ENCODE measurements at regions not wholly inside any gene's neighbourhood (a gene's known extent, or its start where the extent isn't known, plus 50 kb on each side); places are given as distances from the start of the nearest gene placed in this dataset.

GRCh38 chr9:126146254-126147145 is 180.1 kb upstream of the MVB12B start:
- no peak for TF ChIP-seq SMARCA5 (IDR thresholded peaks at IDR 0.05)
- TF ChIP-seq TAF1 (IDR thresholded peaks at IDR 0.05; ENCODE audit: control insufficient read depth, extremely low read depth, insufficient read depth, low read length, severe bottlenecking) = no peak
- TF ChIP-seq, protein P1, sequence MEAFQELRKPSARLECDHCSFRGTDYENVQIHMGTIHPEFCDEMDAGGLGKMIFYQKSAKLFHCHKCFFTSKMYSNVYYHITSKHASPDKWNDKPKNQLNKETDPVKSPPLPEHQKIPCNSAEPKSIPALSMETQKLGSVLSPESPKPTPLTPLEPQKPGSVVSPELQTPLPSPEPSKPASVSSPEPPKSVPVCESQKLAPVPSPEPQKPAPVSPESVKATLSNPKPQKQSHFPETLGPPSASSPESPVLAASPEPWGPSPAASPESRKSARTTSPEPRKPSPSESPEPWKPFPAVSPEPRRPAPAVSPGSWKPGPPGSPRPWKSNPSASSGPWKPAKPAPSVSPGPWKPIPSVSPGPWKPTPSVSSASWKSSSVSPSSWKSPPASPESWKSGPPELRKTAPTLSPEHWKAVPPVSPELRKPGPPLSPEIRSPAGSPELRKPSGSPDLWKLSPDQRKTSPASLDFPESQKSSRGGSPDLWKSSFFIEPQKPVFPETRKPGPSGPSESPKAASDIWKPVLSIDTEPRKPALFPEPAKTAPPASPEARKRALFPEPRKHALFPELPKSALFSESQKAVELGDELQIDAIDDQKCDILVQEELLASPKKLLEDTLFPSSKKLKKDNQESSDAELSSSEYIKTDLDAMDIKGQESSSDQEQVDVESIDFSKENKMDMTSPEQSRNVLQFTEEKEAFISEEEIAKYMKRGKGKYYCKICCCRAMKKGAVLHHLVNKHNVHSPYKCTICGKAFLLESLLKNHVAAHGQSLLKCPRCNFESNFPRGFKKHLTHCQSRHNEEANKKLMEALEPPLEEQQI (IDR thresholded peaks at IDR 0.05) = no peak
- TF ChIP-seq, protein P2, sequence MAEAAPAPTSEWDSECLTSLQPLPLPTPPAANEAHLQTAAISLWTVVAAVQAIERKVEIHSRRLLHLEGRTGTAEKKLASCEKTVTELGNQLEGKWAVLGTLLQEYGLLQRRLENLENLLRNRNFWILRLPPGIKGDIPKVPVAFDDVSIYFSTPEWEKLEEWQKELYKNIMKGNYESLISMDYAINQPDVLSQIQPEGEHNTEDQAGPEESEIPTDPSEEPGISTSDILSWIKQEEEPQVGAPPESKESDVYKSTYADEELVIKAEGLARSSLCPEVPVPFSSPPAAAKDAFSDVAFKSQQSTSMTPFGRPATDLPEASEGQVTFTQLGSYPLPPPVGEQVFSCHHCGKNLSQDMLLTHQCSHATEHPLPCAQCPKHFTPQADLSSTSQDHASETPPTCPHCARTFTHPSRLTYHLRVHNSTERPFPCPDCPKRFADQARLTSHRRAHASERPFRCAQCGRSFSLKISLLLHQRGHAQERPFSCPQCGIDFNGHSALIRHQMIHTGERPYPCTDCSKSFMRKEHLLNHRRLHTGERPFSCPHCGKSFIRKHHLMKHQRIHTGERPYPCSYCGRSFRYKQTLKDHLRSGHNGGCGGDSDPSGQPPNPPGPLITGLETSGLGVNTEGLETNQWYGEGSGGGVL (CRISPR knock-in tag; IDR thresholded peaks at IDR 0.05) = no peak
- no peak for TF ChIP-seq ZNF324 (CRISPR knock-in tag; IDR thresholded peaks at IDR 0.05)
- no peak for TF ChIP-seq ELF4 (CRISPR knock-in tag; IDR thresholded peaks at IDR 0.05)
- TF ChIP-seq ZNF785 (CRISPR knock-in tag; IDR thresholded peaks at IDR 0.05) = no peak
- no peak for TF ChIP-seq ATF3 (IDR thresholded peaks at IDR 0.05)
- TF ChIP-seq ATF3 (CRISPR knock-in tag; conservative IDR thresholded peaks at IDR 0.05) = no peak
- TF ChIP-seq FOS (IDR thresholded peaks at IDR 0.05; ENCODE audit: extremely low read depth, insufficient read length) = no peak
- peak; percentile 43 to 48 (median 45); a peak in 3 of 6 replicates for TF ChIP-seq CTCF (IDR thresholded peaks at IDR 0.05 in 2 of 3, conservative IDR thresholded peaks at IDR 0.05 in 1 of 3; ENCODE audit: insufficient read depth in 2 of 3, low read depth in 1 of 3, low read length in 3 of 3)
- no peak for TF ChIP-seq TOE1 (IDR thresholded peaks at IDR 0.05; ENCODE audit: borderline replicate concordance)
- no peak for TF ChIP-seq TOE1 (CRISPR knock-in tag; IDR thresholded peaks at IDR 0.05; ENCODE audit: borderline replicate concordance, low read depth)
- TF ChIP-seq, protein P3, sequence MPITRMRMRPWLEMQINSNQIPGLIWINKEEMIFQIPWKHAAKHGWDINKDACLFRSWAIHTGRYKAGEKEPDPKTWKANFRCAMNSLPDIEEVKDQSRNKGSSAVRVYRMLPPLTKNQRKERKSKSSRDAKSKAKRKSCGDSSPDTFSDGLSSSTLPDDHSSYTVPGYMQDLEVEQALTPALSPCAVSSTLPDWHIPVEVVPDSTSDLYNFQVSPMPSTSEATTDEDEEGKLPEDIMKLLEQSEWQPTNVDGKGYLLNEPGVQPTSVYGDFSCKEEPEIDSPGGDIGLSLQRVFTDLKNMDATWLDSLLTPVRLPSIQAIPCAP (CRISPR knock-in tag; IDR thresholded peaks at IDR 0.05; ENCODE audit: borderline replicate concordance) = no peak
- no peak for TF ChIP-seq ADNP (tag; IDR thresholded peaks at IDR 0.05)
- TF ChIP-seq, protein P4, sequence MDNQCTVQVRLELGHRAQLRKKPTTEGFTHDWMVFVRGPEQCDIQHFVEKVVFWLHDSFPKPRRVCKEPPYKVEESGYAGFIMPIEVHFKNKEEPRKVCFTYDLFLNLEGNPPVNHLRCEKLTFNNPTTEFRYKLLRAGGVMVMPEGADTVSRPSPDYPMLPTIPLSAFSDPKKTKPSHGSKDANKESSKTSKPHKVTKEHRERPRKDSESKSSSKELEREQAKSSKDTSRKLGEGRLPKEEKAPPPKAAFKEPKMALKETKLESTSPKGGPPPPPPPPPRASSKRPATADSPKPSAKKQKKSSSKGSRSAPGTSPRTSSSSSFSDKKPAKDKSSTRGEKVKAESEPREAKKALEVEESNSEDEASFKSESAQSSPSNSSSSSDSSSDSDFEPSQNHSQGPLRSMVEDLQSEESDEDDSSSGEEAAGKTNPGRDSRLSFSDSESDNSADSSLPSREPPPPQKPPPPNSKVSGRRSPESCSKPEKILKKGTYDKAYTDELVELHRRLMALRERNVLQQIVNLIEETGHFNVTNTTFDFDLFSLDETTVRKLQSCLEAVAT (IDR thresholded peaks at IDR 0.05) = no peak

Measured in K562 (cell line).